ENCODE measurements at regions not wholly inside any gene's neighbourhood (a gene's known extent, or its start where the extent isn't known, plus 50 kb on each side); places are given as distances from the start of the nearest gene placed in this dataset.

- Histone ChIP-seq H2AFZ (ENCODE audit: low read depth, low read length) (no peak overlapping the region), H3F3A (ENCODE audit: insufficient read depth, low read length, poor library complexity, severe bottlenecking) (no peaks in the 10 kb centered on the region), H4K20me1 (ENCODE audit: insufficient read depth) (no peaks in the 10 kb centered on the region), H3K36me3 (ENCODE audit: insufficient read depth, low read length) (no peaks in the 10 kb centered on the region), H3K27me3 (ENCODE audit: insufficient read depth, low read depth, low read length) (no peaks in the 10 kb centered on the region), H3K4me2 (ENCODE audit: low read length) (no peak overlapping the region), H3K9ac (ENCODE audit: low read length) (no peak overlapping the region), H3K79me2 (replicated peaks; ENCODE audit: insufficient read depth, low read length) (no peaks in the 10 kb centered on the region), H3K9me2 (ENCODE audit: insufficient read depth, low read length) (no peaks in the 10 kb centered on the region), H3K9me3 (ENCODE audit: low read length) (no peaks in the 10 kb centered on the region), H3K27ac (ENCODE audit: low read length) (no peak overlapping the region), H3K4me3 (ENCODE audit: low read length) (no peak overlapping the region)
- TF ChIP-seq SMC3 (conservative IDR thresholded peaks at IDR 0.05; ENCODE audit: poor library complexity), result no peak
- no peak for TF ChIP-seq TAF1 (IDR thresholded peaks at IDR 0.05; ENCODE audit: low read depth)
- no peak for TF ChIP-seq REST (IDR thresholded peaks at IDR 0.05; ENCODE audit: borderline replicate concordance)
- no peak for TF ChIP-seq POLR2AphosphoS5 (IDR thresholded peaks at IDR 0.05)
- TF ChIP-seq RAD21 (conservative IDR thresholded peaks at IDR 0.05), result no peak
- no peak for TF ChIP-seq MXI1 (conservative IDR thresholded peaks at IDR 0.05; ENCODE audit: poor library complexity, severe bottlenecking)
Measured at GRCh38 chr20:6298049-6298448, 175.2 kb upstream of the FERMT1 start.

GRCh38 chr20:6295867-6296256 lies 173.0 kb upstream of the FERMT1 start:
- H2AFZ ChIP-seq (ENCODE audit: low read depth, low read length), result no peak overlapping the region
- no peaks in the 10 kb centered on the region for H3K79me2 ChIP-seq (replicated peaks; ENCODE audit: insufficient read depth, low read length)
- H3K9ac ChIP-seq (ENCODE audit: low read length), result no peak overlapping the region
- H4K20me1 ChIP-seq (ENCODE audit: insufficient read depth), result no peaks in the 10 kb centered on the region
- no peak overlapping the region for H3K4me2 ChIP-seq (ENCODE audit: low read length)
- no peaks in the 10 kb centered on the region for H3K9me3 ChIP-seq (ENCODE audit: low read length)
- H3K36me3 ChIP-seq (ENCODE audit: insufficient read depth, low read length), result no peaks in the 10 kb centered on the region
- H3K9me2 ChIP-seq (ENCODE audit: insufficient read depth, low read length), result no peaks in the 10 kb centered on the region
- H3K27me3 ChIP-seq (ENCODE audit: insufficient read depth, low read depth, low read length), result no peaks in the 10 kb centered on the region
- TF ChIP-seq CTCF (IDR thresholded peaks at IDR 0.05; ENCODE audit: poor library complexity, severe bottlenecking), result no peak
- TF ChIP-seq TAF1 (IDR thresholded peaks at IDR 0.05; ENCODE audit: low read depth), result no peak
- no peak for TF ChIP-seq SMC3 (conservative IDR thresholded peaks at IDR 0.05; ENCODE audit: poor library complexity)
- no peak for TF ChIP-seq REST (IDR thresholded peaks at IDR 0.05; ENCODE audit: borderline replicate concordance)
- no peak for TF ChIP-seq EZH2 (IDR thresholded peaks at IDR 0.05; ENCODE audit: borderline replicate concordance, insufficient read depth, low read length, poor library complexity, severe bottlenecking)
- TF ChIP-seq EP300 (conservative IDR thresholded peaks at IDR 0.05; ENCODE audit: poor library complexity, severe bottlenecking), result no peak
- no peak for TF ChIP-seq MXI1 (conservative IDR thresholded peaks at IDR 0.05; ENCODE audit: poor library complexity, severe bottlenecking)
- no peak for TF ChIP-seq POLR2AphosphoS5 (IDR thresholded peaks at IDR 0.05)
- no peak for TF ChIP-seq RAD21 (conservative IDR thresholded peaks at IDR 0.05)
- no peak overlapping the region for H3K27ac ChIP-seq (ENCODE audit: low read length)
- no peak overlapping the region for H3K4me3 ChIP-seq (ENCODE audit: low read length)
- no peaks in the 10 kb centered on the region for H3F3A ChIP-seq (ENCODE audit: insufficient read depth, low read length, poor library complexity, severe bottlenecking)
